AG04450 (cell line): ENCODE measurements at regions not wholly inside any gene's neighbourhood (a gene's known extent, or its start where the extent isn't known, plus 50 kb on each side); places are given as distances from the start of the nearest gene placed in this dataset.

Experiments used
- CTCF ChIA-PET: fragments of 300-600, 350-600 bp; formaldehyde crosslinking; extraction: SDS; loops from one replicate; lab custom pipeline; 2022; ENCODE audit warnings: antibody characterized with exemption, inconsistent platforms; lab: Charles Lee
- POLR2A ChIA-PET: fragments of 350-600 bp; formaldehyde crosslinking; extraction: SDS; loops from one replicate; lab custom pipeline; 2021; ENCODE audit warnings: antibody characterized with exemption, inconsistent platforms; lab: Yijun Ruan, JAX
- DNase-seq: peaks from one replicate; pipeline ENCODE4 v3.0.0-alpha.2; 2011; ENCODE audit warnings: low read depth, low spot score
- H3K27ac ChIP-seq: one replicate; pipeline ENCODE4 v1.5.1; 2012; ENCODE audit warnings: low read depth, low read length, control low read depth
- H3K27me3 ChIP-seq: one replicate; pipeline ENCODE4 v1.6.0; 2012; ENCODE audit warnings: low read length; ENCODE audit not compliant: control insufficient read depth, insufficient read depth
- H3K4me3 ChIP-seq: 2 replicates; pipeline ENCODE4 v1.5.1; 2011; ENCODE audit warnings: mild to moderate bottlenecking, low read depth, low read length, control low read depth
- H3K9me3 ChIP-seq: 2 replicates; pipeline ENCODE4 v1.5.1; 2012; ENCODE audit warnings: low read length; ENCODE audit not compliant: control insufficient read depth, insufficient read depth
- TF ChIP-seq, protein P1 (sequence below): IDR thresholded peaks from 2 replicates; pipeline ENCODE4 v1.5.1; 2011; ENCODE audit warnings: low read depth, low read length, control low read depth, inconsistent platforms

DNA sequence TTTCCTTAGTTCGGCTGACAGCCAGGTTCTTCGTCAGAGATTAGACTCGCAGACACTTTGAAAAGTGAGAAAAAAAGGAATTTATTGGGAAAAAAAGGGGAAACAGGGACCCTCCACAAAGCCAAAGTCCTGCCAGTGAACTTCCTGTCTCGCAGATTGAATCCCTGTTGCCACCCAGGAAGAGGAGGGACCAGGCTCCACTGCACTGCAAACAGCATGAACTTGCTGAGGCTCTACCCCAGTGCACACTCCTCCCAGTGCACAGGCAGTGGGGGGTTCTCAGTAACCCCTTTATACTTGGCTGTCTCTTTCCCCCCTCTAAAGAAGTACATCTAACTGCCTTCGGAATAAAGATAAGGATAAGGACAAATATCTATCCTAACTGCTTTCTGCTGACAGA lies 959.0 kb downstream of the GRIK2 start:
- H3K27me3 ChIP-seq: no peaks in the 10 kb centered on the region
- DNase-seq: no peak
- ChIA-PET CTCF (no interaction called here), POLR2A (no interaction called here)
- no peak overlapping the region for H3K27ac ChIP-seq
- TF ChIP-seq, protein P1, sequence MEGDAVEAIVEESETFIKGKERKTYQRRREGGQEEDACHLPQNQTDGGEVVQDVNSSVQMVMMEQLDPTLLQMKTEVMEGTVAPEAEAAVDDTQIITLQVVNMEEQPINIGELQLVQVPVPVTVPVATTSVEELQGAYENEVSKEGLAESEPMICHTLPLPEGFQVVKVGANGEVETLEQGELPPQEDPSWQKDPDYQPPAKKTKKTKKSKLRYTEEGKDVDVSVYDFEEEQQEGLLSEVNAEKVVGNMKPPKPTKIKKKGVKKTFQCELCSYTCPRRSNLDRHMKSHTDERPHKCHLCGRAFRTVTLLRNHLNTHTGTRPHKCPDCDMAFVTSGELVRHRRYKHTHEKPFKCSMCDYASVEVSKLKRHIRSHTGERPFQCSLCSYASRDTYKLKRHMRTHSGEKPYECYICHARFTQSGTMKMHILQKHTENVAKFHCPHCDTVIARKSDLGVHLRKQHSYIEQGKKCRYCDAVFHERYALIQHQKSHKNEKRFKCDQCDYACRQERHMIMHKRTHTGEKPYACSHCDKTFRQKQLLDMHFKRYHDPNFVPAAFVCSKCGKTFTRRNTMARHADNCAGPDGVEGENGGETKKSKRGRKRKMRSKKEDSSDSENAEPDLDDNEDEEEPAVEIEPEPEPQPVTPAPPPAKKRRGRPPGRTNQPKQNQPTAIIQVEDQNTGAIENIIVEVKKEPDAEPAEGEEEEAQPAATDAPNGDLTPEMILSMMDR: no peak
- H3K4me3 ChIP-seq: no peak overlapping the region
- H3K9me3 ChIP-seq: peaks cover 18% of the 10 kb centered on the region; the same call in 1 of the 2 replicates

DNA sequence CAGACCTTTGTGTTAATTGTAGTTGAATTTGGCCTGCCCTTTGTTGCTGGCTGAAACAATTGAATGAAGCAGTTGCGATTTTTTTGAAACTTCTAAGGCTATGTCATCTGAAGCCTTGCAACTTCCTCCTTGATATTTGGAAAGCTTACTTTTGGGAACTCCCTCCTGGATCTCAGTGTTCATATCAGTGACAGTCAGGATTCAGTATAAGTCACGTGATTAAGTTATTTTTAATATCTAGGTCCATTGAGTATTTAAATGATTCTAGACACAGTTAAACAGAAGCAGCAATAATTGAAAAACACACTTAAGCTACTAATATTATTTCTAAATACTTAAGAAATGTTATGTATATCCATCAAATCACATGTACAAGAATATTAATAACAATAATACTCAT lies 951.3 kb downstream of the GRIK2 start:
- TF ChIP-seq, protein P1: no peak
- POLR2A ChIA-PET: no interaction called here
- no peaks in the 10 kb centered on the region for H3K27me3 ChIP-seq
- DNase-seq: no peak
- CTCF ChIA-PET: no interaction called here
- no peak overlapping the region for H3K4me3 ChIP-seq
- H3K9me3 ChIP-seq: no peaks in the 10 kb centered on the region
- H3K27ac ChIP-seq: no peak overlapping the region

DNA sequence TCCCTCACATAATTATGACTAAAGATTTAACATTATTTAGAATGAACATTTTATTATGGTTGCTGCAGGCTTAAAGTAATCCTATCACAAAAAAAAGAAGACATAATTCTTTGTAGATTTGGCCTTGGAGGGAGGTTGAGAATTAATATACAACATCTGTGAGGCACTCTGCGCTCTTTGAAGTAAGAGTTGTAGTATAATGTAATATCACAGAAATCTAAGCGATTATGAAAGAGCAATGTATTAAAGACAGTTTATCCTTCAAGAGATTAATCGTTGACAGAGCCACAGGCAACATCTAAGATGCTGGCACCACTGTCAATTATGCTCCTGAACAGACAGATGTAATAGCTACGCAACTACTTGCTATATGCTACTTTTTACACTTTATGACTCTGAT lies 946.8 kb downstream of the GRIK2 start:
- Histone ChIP-seq H3K27me3 (no peaks in the 10 kb centered on the region), H3K27ac (no peak overlapping the region), H3K9me3 (no peaks in the 10 kb centered on the region), H3K4me3 (no peak overlapping the region)
- no peak for DNase-seq
- TF ChIP-seq, protein P1: no peak
- ChIA-PET CTCF (no interaction called here), POLR2A (no interaction called here)

DNA sequence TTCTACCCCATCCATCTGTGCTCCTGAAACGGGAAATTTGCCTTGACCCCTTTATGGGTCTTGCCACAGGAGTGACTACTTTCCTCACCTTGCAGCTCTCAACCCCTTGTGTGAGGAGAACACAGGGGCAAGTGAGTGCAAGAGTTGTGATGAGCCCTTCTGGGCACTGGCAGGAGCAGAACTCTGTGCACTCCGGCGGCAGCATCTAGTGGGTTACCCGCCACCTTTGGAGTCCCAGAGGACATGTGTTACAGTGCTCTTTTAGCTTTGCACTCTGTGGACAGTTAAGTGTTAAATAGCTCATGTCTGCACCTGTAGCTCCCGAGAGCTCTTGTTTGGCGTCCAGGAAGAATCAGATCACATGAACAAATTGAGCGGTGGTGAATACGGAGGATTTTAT lies 940.2 kb downstream of the GRIK2 start:
- DNase-seq: no peak
- H3K27ac ChIP-seq: no peak overlapping the region
- H3K4me3 ChIP-seq: no peak overlapping the region
- ChIA-PET POLR2A (no interaction called here), CTCF (no interaction called here)
- peaks cover 4% of the 10 kb centered on the region; the same call in 1 of the 2 replicates for H3K9me3 ChIP-seq
- TF ChIP-seq, protein P1: no peak
- no peaks in the 10 kb centered on the region for H3K27me3 ChIP-seq

DNA sequence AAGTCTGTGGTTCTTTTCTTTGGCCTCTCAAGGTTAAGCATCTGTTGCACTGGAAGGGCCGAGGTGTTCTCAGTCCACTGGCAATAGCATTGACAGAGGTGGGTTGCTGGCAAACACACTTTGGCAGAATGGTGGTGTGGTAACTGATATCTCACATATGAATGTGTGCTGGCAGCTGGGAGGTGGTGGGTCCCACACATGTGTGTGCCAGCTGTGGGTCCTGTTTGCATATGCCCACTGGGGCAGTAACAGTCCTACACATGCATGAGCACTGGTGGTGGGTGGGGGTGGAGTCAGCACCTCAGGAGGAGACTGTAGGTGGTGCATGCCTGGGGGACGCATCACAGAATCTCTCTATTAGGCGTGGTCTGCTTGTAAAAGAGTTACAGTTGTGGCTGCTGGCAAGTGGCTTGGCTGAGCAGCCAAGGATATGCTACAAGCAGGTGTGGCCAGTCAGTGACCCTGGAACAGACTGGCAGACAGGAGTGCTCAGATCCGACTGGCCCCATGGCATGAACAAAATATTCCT lies 934.3 kb downstream of the GRIK2 start:
- TF ChIP-seq, protein P1: no peak
- Histone ChIP-seq H3K27me3 (no peaks in the 10 kb centered on the region), H3K9me3 (peaks cover 7% of the 10 kb centered on the region), H3K4me3 (no peak overlapping the region), H3K27ac (no peak overlapping the region)
- CTCF ChIA-PET: no interaction called here
- no peak for DNase-seq
- POLR2A ChIA-PET: no interaction called here
